Suprapubic skin (tissue), 4 donors: ENCODE measurements at regions not wholly inside any gene's neighbourhood (a gene's known extent, or its start where the extent isn't known, plus 50 kb on each side); places are given as distances from the start of the nearest gene placed in this dataset.

Experiments used
- EP300 ChIP-seq: sonication (generic); formaldehyde crosslinking; IDR thresholded peaks from one replicate; pipeline ENCODE4 v1.6.1; 2017; ENCODE audit warnings: antibody characterized with exemption
- POLR2AphosphoS5 ChIP-seq, 3 donors: sonication (generic); formaldehyde crosslinking; IDR thresholded peaks; one replicate each; pipeline ENCODE4 v1.6.1; 2017; ENCODE audit warnings: antibody characterized with exemption in 3 of 3

- no peak for TF ChIP-seq POLR2AphosphoS5 (IDR thresholded peaks at IDR 0.05)
- no peak for TF ChIP-seq EP300
Measured at GRCh38 chr7:16940776-16941175, 59.0 kb upstream of the AGR3 start.
